Suppressor macrophage treated with lipopolysaccharide for 1 hour (primary cell): ENCODE measurements at regions not wholly inside any gene's neighbourhood (a gene's known extent, or its start where the extent isn't known, plus 50 kb on each side); places are given as distances from the start of the nearest gene placed in this dataset.
"Not testable (repeated sequence)": the region's sequence is repeated elsewhere in the genome, so short reads cannot be mapped to it uniquely, and the experiment has no call there.

Source experiments
- DNase-seq, 3 donors: peaks; one replicate each; pipeline ENCODE4 v3.0.0-alpha.2; 2020 to 2022

- DNase-seq, result no peak
Measured at GRCh38 chr5:25150819-25151218, 506.0 kb upstream of the CDH10 start.

- DNase-seq, result no peak
Measured at GRCh38 chr5:25128606-25129005, 483.8 kb upstream of the CDH10 start.

- DNase-seq, result peak; percentile 8 to 51 (median 33)
Measured at GRCh38 chr5:25119650-25120049, 474.9 kb upstream of the CDH10 start.

- no peak for DNase-seq
Measured at GRCh38 chr5:25107853-25108252, 463.1 kb upstream of the CDH10 start.

- DNase-seq, result no peak
Measured at GRCh38 chr5:25099538-25099937, 454.8 kb upstream of the CDH10 start.

GRCh38 chr5:25095261-25095660 is 450.5 kb upstream of the CDH10 start:
- DNase-seq, result no peak

- DNase-seq, result no peak
Measured at GRCh38 chr5:25094219-25094618, 449.4 kb upstream of the CDH10 start.

- no peak for DNase-seq
Measured at GRCh38 chr5:25091921-25092320, 447.1 kb upstream of the CDH10 start.

- DNase-seq, result no peak
Measured at GRCh38 chr5:25090854-25091253, 446.1 kb upstream of the CDH10 start.

- DNase-seq, result no peak
Measured at GRCh38 chr5:25090275-25090674, 445.5 kb upstream of the CDH10 start.

- not testable (repeated sequence) for DNase-seq
Measured at GRCh38 chr5:25088689-25089088, 443.9 kb upstream of the CDH10 start.

GRCh38 chr5:25083261-25083660 is 438.5 kb upstream of the CDH10 start:
- not testable (repeated sequence) for DNase-seq

GRCh38 chr5:25066239-25066638 is 421.5 kb upstream of the CDH10 start:
- DNase-seq, result no peak

GRCh38 chr5:25064306-25064705 is 419.5 kb upstream of the CDH10 start:
- no peak for DNase-seq

GRCh38 chr5:25060575-25060974 is 415.8 kb upstream of the CDH10 start:
- no peak for DNase-seq

GRCh38 chr5:25056836-25057235 is 412.1 kb upstream of the CDH10 start:
- no peak for DNase-seq

GRCh38 chr5:25033658-25034057 is 388.9 kb upstream of the CDH10 start:
- no peak for DNase-seq

GRCh38 chr5:25029004-25029403 is 384.2 kb upstream of the CDH10 start:
- DNase-seq, result no peak

GRCh38 chr5:25027526-25027925 is 382.7 kb upstream of the CDH10 start:
- no peak for DNase-seq

GRCh38 chr5:25027061-25027460 is 382.3 kb upstream of the CDH10 start:
- no peak for DNase-seq

GRCh38 chr5:25025831-25026230 is 381.1 kb upstream of the CDH10 start:
- no peak for DNase-seq

- DNase-seq, result no peak
Measured at GRCh38 chr5:25020454-25020853, 375.7 kb upstream of the CDH10 start.

GRCh38 chr5:25009063-25009462 is 364.3 kb upstream of the CDH10 start:
- DNase-seq, result no peak

GRCh38 chr5:25006734-25007133 is 362.0 kb upstream of the CDH10 start:
- DNase-seq, result peak in 2 of 3 donors; percentile 3 to 5

- no peak for DNase-seq
Measured at GRCh38 chr5:25006237-25006636, 361.5 kb upstream of the CDH10 start.

- no peak for DNase-seq
Measured at GRCh38 chr5:25005431-25005830, 360.7 kb upstream of the CDH10 start.
